ENCODE measurements at regions not wholly inside any gene's neighbourhood (a gene's known extent, or its start where the extent isn't known, plus 50 kb on each side); places are given as distances from the start of the nearest gene placed in this dataset.
"Not testable (repeated sequence)": the region's sequence is repeated elsewhere in the genome, so short reads cannot be mapped to it uniquely, and the experiment has no call there.

- DNase-seq, result not testable (repeated sequence)
Observed at GRCh38 chr1:99444211-99444927, 180.1 kb downstream of the PLPPR4 start.

- DNase-seq, result no peak
Observed at GRCh38 chr1:99445071-99445470, 180.8 kb downstream of the PLPPR4 start.

DNA sequence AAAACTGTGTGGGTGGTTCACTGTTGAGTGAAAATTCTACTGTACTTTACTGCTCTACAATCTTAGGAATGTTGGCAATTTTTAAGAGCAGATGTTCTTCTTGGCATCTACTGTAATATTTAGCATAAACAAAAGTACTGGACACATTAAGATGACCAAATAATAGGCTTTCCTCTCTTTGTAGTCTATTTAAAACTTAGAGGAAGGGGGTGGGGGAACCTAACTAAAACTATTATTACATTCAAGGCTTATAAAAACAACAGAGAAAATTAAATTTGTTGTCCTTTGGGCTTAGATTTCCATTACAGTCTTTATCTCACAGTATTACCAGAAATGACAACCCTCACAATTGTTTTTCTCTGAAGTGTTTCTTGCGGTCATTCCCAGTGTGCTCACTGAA is 181.2 kb downstream of the PLPPR4 start:
- DNase-seq, result no peak

- no peak for DNase-seq
Observed at GRCh38 chr1:99447721-99448120, 183.4 kb downstream of the PLPPR4 start.

- DNase-seq, result no peak
Observed at GRCh38 chr1:99455760-99456159, 190.2 kb upstream of the PALMD start.

- DNase-seq, result no peak
Observed at GRCh38 chr1:99456536-99456935, 189.4 kb upstream of the PALMD start.

- DNase-seq, result no peak
Observed at GRCh38 chr1:99457381-99458165, 188.3 kb upstream of the PALMD start.

DNA sequence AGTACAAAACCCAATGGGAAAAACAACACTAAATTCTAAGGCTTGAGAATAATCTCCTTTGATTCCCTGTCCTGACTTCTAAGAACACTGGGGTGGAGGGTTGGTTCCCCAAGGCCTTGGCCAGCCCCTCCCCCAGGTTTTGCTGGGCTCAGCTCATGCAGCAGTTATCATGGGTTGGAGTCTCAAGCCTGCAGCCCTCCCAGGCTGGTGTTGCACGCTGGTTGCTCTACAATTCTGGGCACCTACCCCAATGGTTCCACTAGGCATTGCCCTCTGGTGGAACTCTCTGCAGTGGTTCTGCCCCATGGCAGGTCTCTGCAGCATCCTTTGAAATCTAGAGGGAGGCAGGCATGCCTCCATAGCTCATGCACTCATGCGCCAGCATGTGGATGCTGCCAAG is 184.4 kb upstream of the PALMD start:
- DNase-seq, result no peak

- no peak for DNase-seq
Observed at GRCh38 chr1:99464738-99465137, 181.2 kb upstream of the PALMD start.

GRCh38 chr1:99465176-99465900 is 180.6 kb upstream of the PALMD start:
- DNase-seq, result no peak

DNA sequence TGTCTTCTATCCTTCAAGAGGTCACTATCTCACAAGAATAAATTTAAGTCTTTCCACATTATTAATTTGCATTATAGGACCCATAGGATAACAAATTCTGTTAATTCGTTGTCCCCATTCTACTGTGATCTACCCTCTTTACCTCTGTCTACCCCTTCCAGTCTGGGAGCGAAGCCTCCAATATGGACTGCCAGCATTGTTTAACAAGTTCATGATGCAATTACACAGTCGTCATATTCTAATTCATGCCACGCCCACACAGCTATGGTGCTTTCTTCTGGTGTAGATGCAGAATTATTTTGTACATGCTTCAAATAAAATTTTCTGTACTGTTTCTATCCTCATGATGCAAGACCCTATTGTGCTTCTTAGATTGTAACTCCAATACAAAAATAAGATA is 178.3 kb upstream of the PALMD start:
- DNase-seq, result no peak

DNA sequence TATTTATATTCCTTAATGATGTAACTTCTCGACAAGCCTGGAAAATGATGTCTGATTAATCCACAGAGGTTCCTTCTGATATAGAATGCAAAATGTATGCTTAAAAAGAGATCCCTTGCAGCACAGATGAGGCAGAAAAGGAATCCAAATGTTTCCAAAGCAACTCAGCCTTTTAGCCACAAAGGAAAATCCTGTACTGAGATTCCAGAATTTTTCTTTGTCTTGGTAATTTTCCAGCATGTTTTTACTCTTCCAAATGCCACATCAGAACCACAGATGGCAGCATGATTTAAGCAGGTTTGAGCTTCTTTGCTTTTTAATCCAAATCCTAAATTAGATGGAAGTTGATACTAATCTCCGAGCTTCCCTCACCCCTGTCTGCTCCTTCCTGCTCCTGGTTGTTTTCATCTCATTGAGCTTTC is 176.4 kb upstream of the PALMD start:
- no peak for DNase-seq

- no peak for DNase-seq
Observed at GRCh38 chr1:99472893-99473292, 173.0 kb upstream of the PALMD start.

GRCh38 chr1:99474350-99474893 is 171.5 kb upstream of the PALMD start:
- no peak for DNase-seq

DNA sequence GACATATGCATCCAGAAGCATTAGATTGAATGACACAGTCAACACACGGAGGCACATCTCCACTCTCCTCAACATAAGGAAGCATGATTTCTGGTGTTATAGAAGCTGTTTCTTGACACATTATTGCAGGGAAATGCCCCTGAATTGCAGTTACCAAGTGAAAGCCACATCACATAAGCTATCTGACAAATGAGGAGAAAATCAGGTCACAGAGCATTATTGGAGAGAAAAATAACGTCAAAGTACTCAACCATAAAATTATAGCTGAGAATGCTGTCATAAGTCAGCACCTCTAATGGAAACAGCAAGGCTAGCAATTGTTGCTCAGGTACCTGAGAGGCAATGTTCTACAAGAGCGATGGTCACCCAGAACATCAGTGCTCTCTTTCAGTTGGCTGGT is 169.9 kb upstream of the PALMD start:
- no peak for DNase-seq

- peak; percentile 50 for DNase-seq
Observed at GRCh38 chr1:99481391-99481996, 164.4 kb upstream of the PALMD start.

GRCh38 chr1:99482286-99482685 is 163.6 kb upstream of the PALMD start:
- no peak for DNase-seq

DNA sequence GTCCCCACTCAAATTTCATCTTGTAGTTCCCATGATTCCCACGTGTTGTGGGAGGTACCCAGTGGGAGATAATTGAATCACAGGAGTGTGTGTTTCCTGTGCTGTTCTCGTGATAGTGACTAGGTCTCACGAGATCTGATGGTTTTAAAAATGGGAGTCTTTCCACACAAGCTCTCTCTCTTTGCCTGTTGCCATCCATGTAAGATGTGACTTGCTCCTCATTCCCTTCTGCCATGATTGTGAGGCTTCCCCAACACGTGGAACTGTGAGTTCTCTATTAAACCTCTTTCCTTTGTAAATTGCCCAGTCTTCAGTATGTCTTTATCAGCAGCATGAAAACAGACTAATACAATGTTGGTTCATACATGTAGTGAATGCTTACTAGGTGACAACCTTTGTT is 163.2 kb upstream of the PALMD start:
- DNase-seq, result no peak

DNA sequence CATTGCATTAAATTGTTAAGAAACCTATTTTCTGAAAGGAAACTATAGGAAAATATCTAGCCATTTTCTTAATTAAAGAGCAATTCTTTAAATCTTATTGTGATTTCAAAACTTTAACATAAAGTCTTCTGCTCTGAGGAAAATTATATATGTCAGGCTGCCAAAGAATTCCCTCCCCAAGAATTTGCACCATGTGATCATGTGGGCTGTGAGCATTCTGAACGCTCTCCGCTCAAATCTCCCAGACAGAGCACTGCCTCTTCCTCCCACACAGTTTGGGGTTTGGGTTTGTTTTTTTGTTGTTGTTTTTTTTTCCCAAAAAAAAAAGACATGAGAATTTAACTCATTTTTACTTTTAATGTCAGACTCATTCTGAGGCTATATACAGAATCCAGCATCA is 155.9 kb upstream of the PALMD start:
- no peak for DNase-seq

- no peak for DNase-seq
Observed at GRCh38 chr1:99496067-99496466, 149.8 kb upstream of the PALMD start.

- no peak for DNase-seq
Observed at GRCh38 chr1:99497690-99498089, 148.2 kb upstream of the PALMD start.

GRCh38 chr1:99500541-99500940 is 145.4 kb upstream of the PALMD start:
- no peak for DNase-seq

DNA sequence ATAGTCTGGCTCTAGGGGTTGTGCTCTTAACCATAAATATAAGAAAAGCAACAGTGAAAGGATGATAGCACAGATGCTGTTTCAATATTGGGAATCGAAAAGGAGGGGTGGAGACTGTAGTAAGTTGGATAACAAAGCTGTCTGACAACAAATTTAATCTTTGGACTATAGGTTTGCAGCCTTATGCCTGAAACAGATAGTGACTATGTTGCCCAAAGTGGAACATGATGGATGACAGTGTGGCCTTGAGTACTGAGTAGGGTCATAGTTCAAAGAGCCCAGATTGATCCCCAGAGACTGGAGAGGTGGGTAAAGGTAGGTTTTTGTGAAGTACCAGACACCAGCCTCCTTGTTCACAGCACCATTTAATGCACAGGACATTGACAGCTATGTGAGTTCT is 144.0 kb upstream of the PALMD start:
- no peak for DNase-seq
